NCI-H146 (cell line): ENCODE measurements at regions not wholly inside any gene's neighbourhood (a gene's known extent, or its start where the extent isn't known, plus 50 kb on each side); places are given as distances from the start of the nearest gene placed in this dataset.
A peak's percentile ranks its signal among the peaks of the same experiment; 100 is the strongest.

ENCODE experiments used
- DNase-seq: peaks from one replicate; lab custom pipeline; 2025; lab: John Stamatoyannopoulos, UW

GRCh38 chr11:31903225-31904074 lies 92.3 kb upstream of the PAX6 start:
- DNase-seq, result no peak

DNA sequence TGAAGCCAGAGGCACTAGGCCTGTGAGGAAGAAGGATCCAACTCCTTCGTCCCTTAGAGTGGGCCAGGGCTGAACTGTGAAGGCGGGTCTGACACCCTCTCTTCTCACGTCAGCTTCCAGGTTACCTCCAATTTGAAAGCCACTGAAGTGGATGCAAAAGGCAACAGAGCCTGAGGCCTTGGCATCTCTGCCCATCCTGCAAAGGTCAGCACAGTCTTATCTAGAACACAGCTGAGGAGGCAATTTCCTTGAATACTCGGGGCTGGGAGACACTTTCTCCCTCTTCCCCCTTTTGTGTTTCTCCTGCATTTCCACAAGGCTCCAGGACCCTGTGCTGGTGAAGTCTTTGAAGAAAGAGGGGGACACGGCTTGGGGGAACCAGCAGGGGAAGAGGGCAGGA lies 91.6 kb upstream of the PAX6 start:
- no peak for DNase-seq

DNA sequence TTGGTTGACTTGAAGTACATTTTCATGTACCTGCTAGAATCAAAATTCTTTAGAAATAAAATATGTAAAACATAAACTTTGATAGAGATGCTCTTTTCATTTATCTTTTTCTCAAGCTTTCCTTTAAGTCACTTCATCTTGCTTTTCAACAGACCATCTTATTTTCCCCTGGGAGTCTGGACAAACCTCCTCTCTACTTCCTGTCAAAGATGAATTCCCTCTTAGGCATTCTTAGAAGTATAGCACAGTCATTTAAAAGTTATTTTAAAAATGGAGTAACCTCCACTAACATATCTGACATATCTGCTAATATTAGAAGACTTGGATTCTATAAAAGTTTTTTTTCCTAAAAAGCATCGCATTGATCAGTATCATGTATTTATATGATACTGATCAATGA lies 84.8 kb upstream of the PAX6 start:
- DNase-seq, result no peak

- DNase-seq, result no peak
Observed at GRCh38 chr11:31887180-31887579, 76.1 kb upstream of the PAX6 start.

DNA sequence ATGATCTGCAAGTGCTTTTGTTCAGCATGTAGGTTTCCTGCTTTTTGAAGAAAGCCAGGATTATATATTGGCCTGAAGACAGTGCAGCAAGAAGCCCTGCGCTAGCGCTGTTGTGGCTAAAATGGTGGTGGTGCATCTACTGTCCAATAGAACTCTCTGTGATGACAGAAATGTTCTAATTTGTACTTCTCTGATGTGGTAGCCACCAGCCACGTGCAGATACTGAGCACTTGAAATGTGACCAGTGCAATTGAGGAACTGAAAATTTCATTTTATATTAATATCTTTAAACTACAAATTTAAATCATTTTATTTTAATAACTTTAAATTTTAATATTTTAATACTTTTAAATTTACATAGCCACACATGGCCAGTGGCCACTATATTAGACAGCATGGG lies 73.0 kb upstream of the PAX6 start:
- no peak for DNase-seq

- DNase-seq, result no peak
Observed at GRCh38 chr11:31883435-31883834, 72.3 kb upstream of the PAX6 start.

GRCh38 chr11:31882951-31883392 lies 71.8 kb upstream of the PAX6 start:
- DNase-seq, result no peak

GRCh38 chr11:31881825-31882224 lies 70.7 kb upstream of the PAX6 start:
- no peak for DNase-seq

DNA sequence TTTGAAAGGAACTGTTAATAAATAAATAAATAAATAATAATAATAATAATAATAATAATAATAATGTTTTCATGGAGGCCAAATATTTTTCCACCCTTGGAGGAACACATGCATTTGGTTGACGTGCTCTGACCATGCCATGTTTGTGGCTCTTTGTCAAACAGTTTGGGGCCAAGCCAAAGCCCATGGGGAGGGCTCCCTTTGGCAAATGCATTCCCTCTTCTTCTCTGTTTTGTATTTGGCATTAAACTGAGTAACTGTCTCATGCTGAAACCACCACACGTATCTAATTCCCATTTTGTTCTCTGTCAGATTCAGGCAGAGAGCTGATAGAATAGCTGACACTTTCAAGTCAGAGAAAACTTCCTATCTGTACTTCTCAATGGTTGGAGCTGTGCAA lies 68.6 kb upstream of the PAX6 start:
- DNase-seq, result no peak

- no peak for DNase-seq
Observed at GRCh38 chr11:31877863-31878262, 66.7 kb upstream of the PAX6 start.

GRCh38 chr11:31877083-31877482 lies 66.0 kb upstream of the PAX6 start:
- no peak for DNase-seq

DNA sequence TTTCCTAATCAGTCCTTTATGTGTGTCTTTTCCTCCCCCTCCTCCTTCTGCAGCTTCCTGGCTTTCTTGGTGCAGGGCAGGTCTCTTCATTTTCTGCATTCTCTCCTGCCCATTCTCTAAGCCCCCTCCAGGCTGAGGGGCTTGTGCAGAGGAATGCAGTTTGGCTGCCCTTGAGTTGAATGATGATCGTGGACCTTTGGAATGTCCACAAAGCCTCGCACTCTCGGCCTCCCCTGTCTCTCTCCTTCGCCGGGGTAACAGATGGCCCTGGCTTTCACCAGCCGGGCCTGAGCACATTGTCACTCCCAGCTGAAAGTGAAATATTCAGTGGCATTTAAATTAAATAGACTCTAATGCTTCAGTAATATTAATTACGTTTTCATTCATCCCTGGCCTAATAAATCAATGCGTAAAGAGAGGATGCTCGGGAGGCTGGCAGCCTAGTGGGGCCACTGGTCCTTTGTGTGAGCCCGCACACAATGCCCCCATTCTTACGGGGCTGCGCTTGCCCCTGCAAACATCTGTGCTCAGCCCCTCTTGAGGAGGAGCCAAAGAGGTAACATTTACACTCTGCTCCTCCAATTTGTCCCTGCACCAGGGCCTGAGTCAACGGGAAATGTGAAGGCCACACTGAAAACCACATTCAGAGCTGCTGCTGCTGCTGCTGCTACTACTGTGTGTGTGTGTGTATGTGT lies 64.9 kb upstream of the PAX6 start:
- DNase-seq, result no peak

DNA sequence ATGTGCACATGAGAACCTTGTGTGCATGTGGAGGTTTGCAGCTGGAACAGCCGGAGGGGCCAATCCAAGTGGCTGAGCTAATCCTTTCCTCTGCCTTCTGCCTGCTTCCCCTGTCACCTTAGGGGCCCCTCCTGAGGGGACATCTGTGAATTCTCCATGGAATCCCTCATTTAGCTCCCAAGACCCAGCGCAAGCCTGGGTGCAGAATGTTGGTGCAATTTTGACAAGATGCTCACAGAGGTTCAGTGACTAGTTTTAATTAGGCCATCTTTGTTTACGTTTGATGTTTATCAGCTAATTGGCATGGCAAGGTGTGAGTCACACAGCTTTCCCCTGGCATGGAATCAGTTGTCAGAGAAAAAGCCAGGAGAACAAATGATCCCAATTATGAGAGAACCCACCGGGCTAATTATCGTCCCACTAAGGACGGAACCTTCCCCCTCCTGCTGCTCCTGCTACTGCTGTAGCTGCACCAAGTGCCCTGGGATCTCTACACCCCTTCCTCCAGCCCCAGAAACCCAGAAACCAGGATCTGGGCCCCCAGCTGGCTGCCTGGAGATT lies 63.6 kb upstream of the PAX6 start:
- peak; percentile 62 for DNase-seq

GRCh38 chr11:31873124-31873523 lies 62.0 kb upstream of the PAX6 start:
- no peak for DNase-seq

DNA sequence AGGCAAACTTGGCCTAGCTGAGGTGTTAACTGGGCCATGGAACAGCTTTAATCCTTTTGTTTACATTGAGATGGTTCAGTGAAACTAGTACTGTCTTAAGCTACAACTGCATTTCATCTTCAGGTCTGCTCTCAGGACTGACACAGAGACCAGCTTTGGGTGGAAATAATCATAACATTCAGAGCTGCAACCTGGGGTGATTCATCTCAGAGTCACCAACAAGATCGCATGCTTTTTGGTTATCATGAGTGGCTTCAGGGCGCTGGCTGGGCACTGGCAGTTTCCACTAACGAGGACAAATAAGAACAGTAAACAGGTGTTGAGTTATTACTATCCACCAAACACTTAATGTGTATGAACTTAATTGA lies 60.9 kb upstream of the PAX6 start:
- no peak for DNase-seq

- DNase-seq, result no peak
Observed at GRCh38 chr11:31871310-31872075, 60.4 kb upstream of the PAX6 start.

DNA sequence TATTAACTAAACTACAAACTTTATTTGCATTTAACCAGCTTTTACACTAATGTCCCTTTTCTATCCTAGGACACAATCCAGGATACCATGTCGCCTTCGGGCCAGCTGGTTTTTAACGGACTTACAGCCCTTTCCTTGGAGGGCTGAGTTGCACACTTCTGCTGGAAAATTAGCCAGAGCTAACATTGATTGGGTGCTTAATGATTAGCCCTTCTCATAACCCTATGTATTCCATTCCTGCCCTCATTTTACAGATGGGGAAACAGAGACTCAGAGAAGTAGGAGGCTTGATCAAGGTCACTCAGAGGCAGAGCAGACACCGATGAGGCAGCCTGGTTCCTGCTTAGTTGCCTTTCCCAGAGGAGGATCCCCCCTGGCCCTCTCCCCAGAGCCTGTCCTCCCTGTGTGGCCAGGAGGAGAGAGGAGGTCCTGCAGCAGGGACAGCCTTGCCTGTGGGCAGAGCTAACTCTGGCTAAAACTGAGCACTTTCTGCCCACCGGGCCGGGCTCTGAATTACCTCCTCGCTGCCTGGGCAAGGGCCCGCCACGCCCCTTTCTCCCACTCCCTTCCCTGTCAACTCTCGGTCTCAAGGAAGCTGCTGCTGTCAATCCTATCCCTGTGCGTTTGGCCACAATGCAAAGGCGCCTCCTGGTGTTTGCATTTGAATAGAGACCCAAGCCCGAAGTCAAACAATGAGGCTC lies 59.6 kb upstream of the PAX6 start:
- peak; percentile 70 for DNase-seq

DNA sequence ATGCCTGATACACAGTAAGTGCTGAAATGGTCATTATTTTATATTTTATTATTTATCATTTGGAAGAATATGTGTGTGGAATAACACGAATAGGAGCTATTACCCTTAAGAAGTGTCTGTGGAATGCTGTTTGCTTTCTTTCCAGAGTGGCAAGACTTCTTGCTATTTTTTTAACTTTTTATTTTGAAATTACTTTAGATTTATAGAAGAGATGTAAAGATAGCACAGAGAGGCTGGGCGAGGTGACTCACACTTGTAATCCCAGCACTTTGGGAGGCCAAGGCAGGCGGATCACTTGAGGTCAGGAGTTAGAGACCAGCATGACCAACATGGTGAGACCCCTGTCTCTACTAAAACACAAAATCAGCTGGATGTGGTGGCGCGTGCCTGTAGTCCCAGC lies 58.9 kb upstream of the PAX6 start:
- DNase-seq, result no peak

GRCh38 chr11:31865606-31866300 lies 54.6 kb upstream of the PAX6 start:
- DNase-seq, result peak; percentile 5

- DNase-seq, result no peak
Observed at GRCh38 chr11:31863170-31863832, 52.2 kb upstream of the PAX6 start.

DNA sequence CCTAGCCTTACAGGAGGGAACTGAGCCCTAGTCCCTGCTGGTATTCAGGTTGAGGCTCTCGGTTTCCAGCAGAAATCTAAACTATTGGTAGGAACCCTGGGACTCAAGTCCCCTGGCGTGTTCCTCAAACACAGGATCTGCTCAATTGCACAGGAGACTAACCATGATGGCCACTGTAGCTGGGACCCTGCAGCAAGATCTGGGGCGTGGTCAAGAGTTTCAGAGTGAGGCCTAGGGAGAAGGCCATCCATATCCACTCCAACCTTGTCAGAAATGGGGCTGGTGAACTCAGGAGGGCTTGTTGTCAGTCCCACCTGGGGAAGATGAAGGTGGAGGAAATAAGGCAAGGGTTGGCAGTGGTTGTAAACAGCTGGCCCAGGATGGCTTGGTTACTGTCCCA lies 49.9 kb upstream of the PAX6 start:
- no peak for DNase-seq
